Neural cell (in vitro differentiated cells): ENCODE measurements at regions not wholly inside any gene's neighbourhood (a gene's known extent, or its start where the extent isn't known, plus 50 kb on each side); places are given as distances from the start of the nearest gene placed in this dataset.

Source experiments
- H2AFZ ChIP-seq: fragments of 200-600, 300-800 bp; sonication (generic), shearing (Covaris generic); 2 replicates; pipeline ENCODE4 v1.6.0; 2014; ENCODE audit warnings: low read depth, mild to moderate bottlenecking, antibody characterized with exemption, low read length, moderate library complexity
- H3F3A ChIP-seq: fragments of 200-600 bp; shearing (Covaris generic); 2 replicates; pipeline ENCODE4 v1.6.1; 2016; ENCODE audit warnings: mild to moderate bottlenecking, moderate library complexity, mixed read lengths, antibody characterized with exemption, low read length; ENCODE audit not compliant: insufficient read depth, poor library complexity, severe bottlenecking
- H3K27ac ChIP-seq: fragments of 200-600, 300-800 bp; sonication (generic), shearing (Covaris generic); 2 replicates; pipeline ENCODE4 v1.5.1; 2014; ENCODE audit warnings: mild to moderate bottlenecking, low read length, moderate library complexity
- H3K27me3 ChIP-seq: fragments of 300-800, 200-600 bp; sonication (generic), shearing (Covaris generic); 2 replicates; pipeline ENCODE4 v1.6.0; 2014; ENCODE audit warnings: mild to moderate bottlenecking, low read depth, low read length, moderate library complexity; ENCODE audit not compliant: insufficient read depth
- H3K36me3 ChIP-seq: fragments of 300-800, 200-600 bp; sonication (generic), shearing (Covaris generic); 2 replicates; pipeline ENCODE4 v1.5.1; 2014; ENCODE audit warnings: mild to moderate bottlenecking, antibody characterized with exemption, low read length, moderate library complexity; ENCODE audit not compliant: insufficient read depth
- H3K4me2 ChIP-seq: fragments of 300-800, 200-600 bp; sonication (generic), shearing (Covaris generic); 2 replicates; pipeline ENCODE4 v1.6.0; 2014; ENCODE audit warnings: mild to moderate bottlenecking, low read length
- H3K4me3 ChIP-seq: fragments of 300-800, 200-600 bp; sonication (generic), shearing (Covaris generic); 2 replicates; pipeline ENCODE4 v1.5.1; 2014; ENCODE audit warnings: mild to moderate bottlenecking, low read length, moderate library complexity
- H3K79me2 ChIP-seq: fragments of 200-600 bp; shearing (Covaris generic); replicated peaks from 2 replicates; pipeline ENCODE4 v1.6.0; 2014; ENCODE audit warnings: mild to moderate bottlenecking, low read length, moderate library complexity; ENCODE audit not compliant: insufficient read depth
- H3K9ac ChIP-seq: fragments of 300-800, 200-600 bp; sonication (generic), shearing (Covaris generic); 2 replicates; pipeline ENCODE4 v1.6.1; 2016; ENCODE audit warnings: mild to moderate bottlenecking, low read length, mixed read lengths
- H3K9me2 ChIP-seq: fragments of 200-600 bp; shearing (Covaris generic); 2 replicates; pipeline ENCODE4 v1.6.1; 2016; ENCODE audit warnings: mild to moderate bottlenecking, low read length, mixed read lengths; ENCODE audit not compliant: insufficient read depth
- H3K9me3 ChIP-seq: fragments of 200-600, 300-800 bp; sonication (generic), shearing (Covaris generic); 2 replicates; pipeline ENCODE4 v1.6.1; 2016; ENCODE audit warnings: mild to moderate bottlenecking, mixed run types, low read length, moderate library complexity, mixed read lengths
- H4K20me1 ChIP-seq: fragments of 200-600 bp; shearing (Covaris generic); 2 replicates; pipeline ENCODE4 v1.6.1; 2016; ENCODE audit warnings: mild to moderate bottlenecking, mixed run types; ENCODE audit not compliant: insufficient read depth
- EP300 ChIP-seq: fragments of 450-650 bp; conservative IDR thresholded peaks from 2 replicates; pipeline ENCODE4 v1.6.1; 2014; ENCODE audit warnings: antibody characterized with exemption, mild to moderate bottlenecking, moderate library complexity; ENCODE audit not compliant: poor library complexity, severe bottlenecking
- EZH2 ChIP-seq: fragments of 200-600, 300-800 bp; shearing (Covaris generic), sonication (generic); IDR thresholded peaks from 2 replicates; pipeline ENCODE4 v1.6.1; 2014; ENCODE audit warnings: antibody characterized with exemption, low read length, borderline replicate concordance, mild to moderate bottlenecking; ENCODE audit not compliant: insufficient read depth, poor library complexity, severe bottlenecking
- MXI1 ChIP-seq: fragments of 450-650 bp; conservative IDR thresholded peaks from 2 replicates; pipeline ENCODE4 v1.6.1; 2014; ENCODE audit warnings: antibody characterized with exemption, mild to moderate bottlenecking; ENCODE audit not compliant: poor library complexity, severe bottlenecking
- POLR2AphosphoS5 ChIP-seq: IDR thresholded peaks from 2 replicates; pipeline ENCODE4 v1.6.1; 2012
- RAD21 ChIP-seq: fragments of 450-650 bp; conservative IDR thresholded peaks from 2 replicates; pipeline ENCODE4 v1.6.1; 2014; ENCODE audit warnings: antibody characterized with exemption, mild to moderate bottlenecking, moderate library complexity
- SMC3 ChIP-seq: fragments of 450-650 bp; conservative IDR thresholded peaks from 2 replicates; pipeline ENCODE4 v1.6.1; 2014; ENCODE audit warnings: antibody characterized with exemption, mild to moderate bottlenecking, moderate library complexity; ENCODE audit not compliant: poor library complexity
- TAF1 ChIP-seq: IDR thresholded peaks from 2 replicates; pipeline ENCODE4 v1.6.1; 2012; ENCODE audit warnings: low read depth
- TF ChIP-seq, protein P1 (sequence below): fragments of 450-650 bp; IDR thresholded peaks from 2 replicates; pipeline ENCODE4 v1.5.1; 2014; ENCODE audit warnings: antibody characterized with exemption, mild to moderate bottlenecking, moderate library complexity; ENCODE audit not compliant: poor library complexity, severe bottlenecking
- TF ChIP-seq, protein P2 (sequence below): IDR thresholded peaks from 2 replicates; pipeline ENCODE4 v1.6.1; 2012; ENCODE audit warnings: borderline replicate concordance

- no peaks in the 10 kb centered on the region for H4K20me1 ChIP-seq
- no peaks in the 10 kb centered on the region for H3K27me3 ChIP-seq
- H3K4me2 ChIP-seq: no peak overlapping the region
- no peaks in the 10 kb centered on the region for H3K9me3 ChIP-seq
- no peak overlapping the region for H3K9ac ChIP-seq
- no peaks in the 10 kb centered on the region for H3F3A ChIP-seq
- no peaks in the 10 kb centered on the region for H3K36me3 ChIP-seq
- H3K79me2 ChIP-seq: no peaks in the 10 kb centered on the region
- no peak overlapping the region for H3K4me3 ChIP-seq
- H2AFZ ChIP-seq: no peak overlapping the region
- TF ChIP-seq POLR2AphosphoS5 (no peak), SMC3 (no peak), RAD21 (no peak), EZH2 (no peak), TAF1 (no peak), EP300 (no peak), MXI1 (no peak)
- TF ChIP-seq, protein P1, sequence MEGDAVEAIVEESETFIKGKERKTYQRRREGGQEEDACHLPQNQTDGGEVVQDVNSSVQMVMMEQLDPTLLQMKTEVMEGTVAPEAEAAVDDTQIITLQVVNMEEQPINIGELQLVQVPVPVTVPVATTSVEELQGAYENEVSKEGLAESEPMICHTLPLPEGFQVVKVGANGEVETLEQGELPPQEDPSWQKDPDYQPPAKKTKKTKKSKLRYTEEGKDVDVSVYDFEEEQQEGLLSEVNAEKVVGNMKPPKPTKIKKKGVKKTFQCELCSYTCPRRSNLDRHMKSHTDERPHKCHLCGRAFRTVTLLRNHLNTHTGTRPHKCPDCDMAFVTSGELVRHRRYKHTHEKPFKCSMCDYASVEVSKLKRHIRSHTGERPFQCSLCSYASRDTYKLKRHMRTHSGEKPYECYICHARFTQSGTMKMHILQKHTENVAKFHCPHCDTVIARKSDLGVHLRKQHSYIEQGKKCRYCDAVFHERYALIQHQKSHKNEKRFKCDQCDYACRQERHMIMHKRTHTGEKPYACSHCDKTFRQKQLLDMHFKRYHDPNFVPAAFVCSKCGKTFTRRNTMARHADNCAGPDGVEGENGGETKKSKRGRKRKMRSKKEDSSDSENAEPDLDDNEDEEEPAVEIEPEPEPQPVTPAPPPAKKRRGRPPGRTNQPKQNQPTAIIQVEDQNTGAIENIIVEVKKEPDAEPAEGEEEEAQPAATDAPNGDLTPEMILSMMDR: no peak
- TF ChIP-seq, protein P2, sequence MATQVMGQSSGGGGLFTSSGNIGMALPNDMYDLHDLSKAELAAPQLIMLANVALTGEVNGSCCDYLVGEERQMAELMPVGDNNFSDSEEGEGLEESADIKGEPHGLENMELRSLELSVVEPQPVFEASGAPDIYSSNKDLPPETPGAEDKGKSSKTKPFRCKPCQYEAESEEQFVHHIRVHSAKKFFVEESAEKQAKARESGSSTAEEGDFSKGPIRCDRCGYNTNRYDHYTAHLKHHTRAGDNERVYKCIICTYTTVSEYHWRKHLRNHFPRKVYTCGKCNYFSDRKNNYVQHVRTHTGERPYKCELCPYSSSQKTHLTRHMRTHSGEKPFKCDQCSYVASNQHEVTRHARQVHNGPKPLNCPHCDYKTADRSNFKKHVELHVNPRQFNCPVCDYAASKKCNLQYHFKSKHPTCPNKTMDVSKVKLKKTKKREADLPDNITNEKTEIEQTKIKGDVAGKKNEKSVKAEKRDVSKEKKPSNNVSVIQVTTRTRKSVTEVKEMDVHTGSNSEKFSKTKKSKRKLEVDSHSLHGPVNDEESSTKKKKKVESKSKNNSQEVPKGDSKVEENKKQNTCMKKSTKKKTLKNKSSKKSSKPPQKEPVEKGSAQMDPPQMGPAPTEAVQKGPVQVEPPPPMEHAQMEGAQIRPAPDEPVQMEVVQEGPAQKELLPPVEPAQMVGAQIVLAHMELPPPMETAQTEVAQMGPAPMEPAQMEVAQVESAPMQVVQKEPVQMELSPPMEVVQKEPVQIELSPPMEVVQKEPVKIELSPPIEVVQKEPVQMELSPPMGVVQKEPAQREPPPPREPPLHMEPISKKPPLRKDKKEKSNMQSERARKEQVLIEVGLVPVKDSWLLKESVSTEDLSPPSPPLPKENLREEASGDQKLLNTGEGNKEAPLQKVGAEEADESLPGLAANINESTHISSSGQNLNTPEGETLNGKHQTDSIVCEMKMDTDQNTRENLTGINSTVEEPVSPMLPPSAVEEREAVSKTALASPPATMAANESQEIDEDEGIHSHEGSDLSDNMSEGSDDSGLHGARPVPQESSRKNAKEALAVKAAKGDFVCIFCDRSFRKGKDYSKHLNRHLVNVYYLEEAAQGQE: no peak
- H3K27ac ChIP-seq: no peak overlapping the region
- no peaks in the 10 kb centered on the region for H3K9me2 ChIP-seq
These were observed 131.0 kb upstream of the DAB2 start for GRCh38 chr5:39555788-39556187.

GRCh38 chr5:39547553-39548154, 122.9 kb upstream of the DAB2 start:
- Histone ChIP-seq H3K4me2 (no peak overlapping the region), H3K9me2 (no peaks in the 10 kb centered on the region), H3K9me3 (no peaks in the 10 kb centered on the region), H2AFZ (no peak overlapping the region), H3K4me3 (no peak overlapping the region), H3K79me2 (no peaks in the 10 kb centered on the region), H3K36me3 (no peaks in the 10 kb centered on the region), H3K27ac (no peak overlapping the region), H3K27me3 (no peaks in the 10 kb centered on the region), H3F3A (no peaks in the 10 kb centered on the region), H3K9ac (no peak overlapping the region), H4K20me1 (no peaks in the 10 kb centered on the region)
- TF ChIP-seq EP300 (no peak), SMC3 (peak; percentile 88), RAD21 (peak; percentile 81)
- TF ChIP-seq, protein P1: peak; percentile 79
